ENCODE measurements at regions not wholly inside any gene's neighbourhood (a gene's known extent, or its start where the extent isn't known, plus 50 kb on each side); places are given as distances from the start of the nearest gene placed in this dataset.
"Not testable (repeated sequence)": the region's sequence is repeated elsewhere in the genome, so short reads cannot be mapped to it uniquely, and the experiment has no call there.

DNA sequence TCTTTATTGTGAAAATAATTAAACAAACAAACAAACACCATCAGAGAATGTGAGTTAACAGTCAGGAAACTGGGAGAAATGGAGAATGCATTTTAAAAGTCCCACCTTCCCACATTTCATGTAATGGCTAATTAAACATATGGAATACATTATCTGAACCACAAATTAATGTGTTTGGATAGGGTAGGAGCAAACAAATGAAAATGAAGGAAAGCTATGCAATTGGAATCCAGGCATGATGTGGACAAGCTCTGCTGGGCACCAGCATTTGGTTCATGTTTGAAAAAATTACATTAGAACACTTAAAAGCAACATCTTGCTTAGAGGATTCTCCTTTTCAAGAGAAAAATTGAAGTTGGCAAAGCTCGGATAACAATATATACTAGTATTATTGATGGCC, 628.1 kb downstream of the LMO4 start:
- DNase-seq (ENCODE audit: low read depth) = no peak

DNA sequence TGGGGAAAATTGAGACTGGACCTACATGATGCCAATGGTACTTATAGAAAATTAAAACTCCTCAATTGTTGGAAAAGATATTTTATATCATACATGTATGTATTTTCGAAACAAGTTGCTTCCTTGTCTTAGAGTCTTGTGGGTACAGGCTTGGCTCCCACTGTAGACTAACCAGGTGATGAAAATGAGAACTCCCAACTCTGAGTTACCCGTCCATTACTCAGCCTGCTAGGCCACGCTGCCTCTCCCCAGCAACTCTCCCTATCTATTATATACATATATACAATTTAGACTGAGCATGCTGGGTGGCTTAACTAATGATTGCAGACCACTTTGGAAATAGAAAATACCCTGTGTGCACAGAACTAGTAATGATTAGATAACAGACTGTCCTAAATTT, 628.7 kb downstream of the LMO4 start:
- DNase-seq (ENCODE audit: low read depth) = no peak

DNA sequence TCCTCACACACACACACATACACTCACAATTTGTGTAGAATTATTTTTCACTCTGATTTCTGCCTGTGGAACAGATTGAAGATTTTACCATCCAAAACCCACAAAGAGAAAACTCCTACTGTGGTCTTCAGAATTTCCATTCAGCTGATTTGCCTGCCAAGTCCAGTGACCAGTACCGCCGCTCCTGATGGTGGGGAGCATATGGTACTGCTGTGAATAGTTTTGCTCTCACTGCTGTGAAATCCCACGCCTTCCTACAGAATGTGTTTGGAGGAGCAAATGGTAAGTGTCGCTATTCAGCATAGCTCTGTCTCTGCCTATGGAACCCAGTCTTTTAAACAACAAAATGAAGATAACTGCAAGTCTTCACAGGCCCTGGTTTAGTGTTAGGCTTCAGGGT, 629.5 kb downstream of the LMO4 start:
- DNase-seq (ENCODE audit: low read depth) = no peak

DNA sequence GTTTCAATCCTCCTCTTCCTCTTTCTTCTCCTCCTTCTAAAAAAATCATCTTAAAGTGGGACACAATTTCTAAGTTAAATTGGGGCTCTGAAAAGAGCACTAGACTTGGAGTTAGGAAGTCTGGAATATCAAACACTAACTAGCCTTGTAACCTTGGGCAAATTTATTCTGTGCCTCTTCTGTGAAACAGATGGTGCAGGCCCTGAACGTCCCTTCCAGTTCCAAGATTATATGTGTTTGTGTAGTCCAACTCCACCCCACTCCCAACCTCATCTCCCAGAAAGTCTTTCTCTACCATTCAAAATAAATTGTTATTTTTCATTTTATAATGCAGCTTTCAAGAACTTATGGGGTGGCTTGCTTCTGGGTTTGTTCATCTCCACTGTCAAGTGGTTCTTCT, 630.0 kb downstream of the LMO4 start:
- no peak for DNase-seq (ENCODE audit: low read depth)

DNA sequence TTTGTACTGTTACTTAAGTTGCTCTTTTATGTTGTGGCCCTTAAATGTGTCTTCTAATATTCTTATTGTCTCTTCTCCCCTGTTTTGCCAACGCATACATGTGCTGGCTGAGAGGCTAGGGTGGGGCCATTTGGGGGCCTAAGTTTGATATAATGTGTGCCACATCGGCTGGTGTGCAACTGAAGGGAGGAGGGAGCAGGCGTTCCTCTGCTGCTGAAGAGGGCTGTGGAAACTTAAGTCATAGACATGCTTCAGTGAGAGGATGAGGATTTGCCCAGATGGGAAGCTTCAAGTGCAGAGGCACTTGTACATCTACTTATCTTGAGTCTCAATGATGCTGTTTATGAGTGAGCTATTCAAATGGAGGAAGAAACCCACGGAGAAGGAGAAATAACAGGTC, 630.6 kb downstream of the LMO4 start:
- no peak for DNase-seq (ENCODE audit: low read depth)

DNA sequence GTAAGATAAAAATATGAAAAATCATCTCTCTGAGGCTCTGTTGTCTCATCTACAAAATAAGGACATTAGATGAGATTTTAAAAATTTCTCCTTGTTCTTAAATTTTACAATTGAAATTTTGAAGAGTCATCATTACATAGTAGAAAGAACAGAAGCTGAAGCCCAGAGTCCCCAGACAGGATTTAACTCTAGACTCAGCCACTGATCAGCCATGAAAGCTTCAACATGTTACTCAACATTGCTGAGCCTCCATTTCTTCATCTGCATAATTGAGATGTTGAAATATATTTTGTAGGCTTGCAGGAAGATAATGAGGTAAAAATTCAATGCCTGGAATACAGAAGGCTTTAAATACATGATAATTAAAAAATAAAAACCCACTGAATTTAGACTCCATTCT, 633.3 kb downstream of the LMO4 start:
- DNase-seq (ENCODE audit: low read depth) = no peak

DNA sequence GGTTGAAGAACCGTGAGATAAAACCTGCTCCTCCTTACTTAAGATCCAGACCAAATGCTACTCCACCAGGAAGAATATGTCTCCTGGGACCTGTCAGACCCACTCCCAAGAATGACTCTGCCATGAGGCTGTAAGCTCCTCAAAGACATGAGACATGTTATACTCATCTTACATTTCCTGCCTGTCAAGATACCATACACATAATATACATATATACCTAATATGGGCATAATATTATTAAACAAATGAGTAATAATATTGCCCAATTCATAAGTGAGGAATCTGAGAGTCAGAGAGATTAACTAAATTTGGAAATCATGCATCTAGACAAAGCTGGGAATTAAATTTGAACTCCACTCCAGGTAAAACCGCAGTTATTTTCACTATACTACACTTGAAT, 634.9 kb downstream of the LMO4 start:
- DNase-seq (ENCODE audit: low read depth) = no peak

DNA sequence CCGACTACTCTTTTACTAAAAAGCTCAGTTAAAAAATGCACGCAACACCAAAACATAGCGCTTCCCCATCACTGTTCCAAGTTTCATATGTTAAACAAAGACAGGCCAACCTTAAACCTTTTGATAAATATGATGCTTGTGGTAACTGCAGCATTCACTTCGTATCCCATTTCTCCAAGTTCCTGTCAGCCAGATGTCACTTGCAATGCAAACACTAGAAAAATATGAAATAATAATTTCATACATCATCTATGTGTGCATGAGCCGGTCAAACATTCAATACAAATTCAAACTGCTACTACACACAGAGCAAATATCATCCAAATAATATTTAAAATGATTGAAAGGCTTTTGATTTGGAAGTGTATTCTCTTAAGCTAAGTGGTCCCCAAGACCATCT, 636.5 kb downstream of the LMO4 start:
- no peak for DNase-seq (ENCODE audit: low read depth)

DNA sequence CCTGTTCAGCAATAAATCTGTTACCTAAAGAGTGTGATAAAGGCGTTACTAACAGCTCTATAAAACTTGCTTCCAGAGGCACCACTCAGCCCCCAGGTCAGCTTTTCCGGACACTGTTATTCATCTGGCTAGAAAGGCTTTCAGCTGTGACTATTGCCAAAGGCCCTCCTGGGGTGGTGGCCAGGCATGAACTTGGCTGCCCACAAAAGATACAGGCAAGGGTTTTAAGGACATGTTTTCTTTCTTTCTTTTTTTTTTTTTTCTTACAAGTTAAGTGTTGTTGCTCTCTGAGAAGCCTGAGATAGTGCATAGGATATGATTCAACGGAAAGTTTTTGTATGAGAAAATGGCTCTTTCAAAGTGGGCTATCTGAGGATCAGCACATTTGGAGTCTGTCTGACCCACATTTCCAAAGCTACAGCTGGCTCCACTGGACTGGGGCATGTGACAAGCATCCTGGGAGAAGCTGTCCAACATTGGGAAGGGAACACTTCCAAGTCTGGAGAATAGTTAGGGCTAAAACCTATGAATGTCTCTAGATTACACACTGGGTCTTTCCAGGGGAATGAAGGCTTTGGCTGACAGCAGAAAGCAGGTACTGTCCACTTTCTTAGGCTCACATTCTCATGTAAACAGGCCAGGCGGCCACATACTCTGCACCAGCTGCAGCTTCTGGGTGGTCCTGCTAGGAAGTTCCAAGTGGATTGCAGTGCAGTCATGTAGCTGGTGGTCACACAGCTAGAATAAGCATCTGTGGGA, 639.7 kb downstream of the LMO4 start:
- no peak for DNase-seq (ENCODE audit: low read depth)

DNA sequence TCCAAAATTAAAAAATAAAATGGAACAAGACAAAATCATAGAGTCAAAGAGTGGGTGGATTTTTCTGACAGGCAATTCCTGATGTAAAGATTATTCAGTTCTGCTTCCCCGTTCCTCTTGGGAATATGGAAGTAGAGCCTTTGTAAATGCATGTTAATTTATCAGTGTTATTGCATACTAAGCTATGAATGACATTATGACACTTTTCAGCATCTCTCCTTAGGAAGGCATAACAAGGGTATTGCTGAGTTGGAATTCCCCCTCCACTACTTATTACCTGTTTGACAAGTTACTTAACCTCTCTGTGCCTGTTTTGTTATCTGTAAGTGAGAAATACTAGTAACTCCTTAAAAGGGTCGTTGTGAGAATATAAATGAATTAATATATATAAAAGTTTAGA, 640.4 kb downstream of the LMO4 start:
- DNase-seq (ENCODE audit: low read depth) = no peak

DNA sequence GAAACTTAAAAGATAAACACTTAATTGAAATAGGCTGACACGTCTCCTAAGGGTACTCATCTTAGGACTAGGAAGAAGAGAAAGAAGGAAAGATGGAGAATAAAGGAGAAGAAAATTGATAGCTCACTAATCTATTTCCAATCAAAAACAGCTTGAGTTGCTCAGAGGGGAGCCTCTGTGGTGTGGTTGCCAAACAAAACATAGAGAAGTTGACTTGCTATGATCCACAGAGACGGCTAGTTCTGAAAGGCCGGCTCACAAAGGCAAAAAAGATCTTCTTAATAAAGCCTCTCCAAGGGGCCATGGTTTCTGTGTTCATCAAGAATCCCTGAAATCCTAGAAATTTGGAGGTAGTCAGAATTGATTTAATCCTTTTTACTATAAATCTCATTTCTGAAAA, 644.1 kb downstream of the LMO4 start:
- no peak for DNase-seq (ENCODE audit: low read depth)

DNA sequence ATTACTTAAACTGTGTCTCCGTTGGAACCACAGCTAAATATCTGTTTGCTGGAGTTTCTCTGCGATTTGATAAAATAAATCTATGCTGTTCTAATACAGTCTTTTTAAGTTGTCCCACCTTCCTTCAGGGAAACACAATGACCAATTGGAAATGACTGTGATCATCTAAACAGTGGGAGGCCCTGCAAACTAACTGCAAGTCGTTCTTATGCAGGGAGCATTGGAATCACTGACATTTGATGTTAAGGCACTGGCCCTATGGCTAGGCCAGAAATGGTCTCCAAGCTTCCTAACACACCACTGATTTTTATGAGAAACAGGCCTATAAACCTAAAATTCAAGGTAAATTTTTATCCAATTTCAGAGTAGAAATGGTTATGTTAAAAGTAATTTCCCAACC, 645.2 kb downstream of the LMO4 start:
- DNase-seq (ENCODE audit: low read depth) = no peak

DNA sequence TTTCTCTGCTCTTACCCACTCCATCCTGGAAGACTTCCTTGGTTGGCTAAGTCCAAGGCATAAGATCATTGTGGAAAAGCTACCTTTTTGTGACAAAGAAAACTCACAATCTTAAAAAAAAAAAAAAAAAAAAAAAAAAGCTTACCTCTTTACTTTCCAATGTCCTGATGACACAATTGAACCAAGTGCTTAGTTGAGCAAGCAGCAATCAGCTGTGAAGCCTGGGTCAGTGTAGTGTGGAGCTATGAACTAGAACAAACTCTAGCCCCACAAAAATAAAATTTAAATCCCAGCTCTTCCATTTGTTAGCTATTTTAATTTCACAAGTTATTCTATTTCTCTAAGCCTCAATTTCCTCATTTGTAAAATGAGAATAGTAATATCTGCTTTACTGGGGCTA, 647.6 kb downstream of the LMO4 start:
- no peak for DNase-seq (ENCODE audit: low read depth)

DNA sequence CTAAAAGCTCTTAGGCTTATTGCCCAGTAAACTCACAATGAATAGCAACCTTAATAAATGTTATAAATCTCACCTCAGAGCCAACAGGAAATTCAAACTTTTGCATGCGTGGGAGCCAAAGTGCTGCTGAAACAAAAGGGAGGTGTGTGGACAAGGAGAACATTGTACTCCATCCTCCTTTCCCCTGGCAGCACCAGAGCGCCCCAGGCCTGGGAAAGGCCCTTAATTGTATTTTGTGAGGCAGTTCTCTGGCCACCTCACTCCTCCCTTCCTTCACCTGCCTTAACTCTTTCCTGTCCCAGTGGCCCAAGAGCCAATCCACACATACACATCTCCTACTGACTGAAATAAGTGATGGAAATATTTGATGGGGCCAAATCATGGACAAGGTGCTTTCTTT, 648.5 kb downstream of the LMO4 start:
- no peak for DNase-seq (ENCODE audit: low read depth)

DNA sequence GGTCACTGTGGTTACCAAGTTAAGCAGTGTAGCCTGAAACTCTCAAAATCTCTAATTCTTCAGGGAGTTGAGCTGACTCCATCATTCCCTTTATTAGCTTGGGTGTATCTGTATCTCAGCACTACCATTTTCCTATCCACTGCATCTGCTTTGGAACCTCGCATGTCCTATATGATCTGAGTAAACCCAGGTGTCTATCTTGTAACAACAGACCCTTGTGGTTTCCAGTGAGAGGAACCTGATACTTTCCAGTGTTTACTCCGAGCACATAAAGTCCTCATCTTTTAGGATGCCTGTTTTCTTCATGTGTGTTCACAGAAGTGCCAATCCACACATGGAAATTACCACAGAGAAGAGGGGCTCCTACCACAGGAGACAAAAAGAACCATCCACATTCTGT, 650.4 kb downstream of the LMO4 start:
- no peak for DNase-seq (ENCODE audit: low read depth)

DNA sequence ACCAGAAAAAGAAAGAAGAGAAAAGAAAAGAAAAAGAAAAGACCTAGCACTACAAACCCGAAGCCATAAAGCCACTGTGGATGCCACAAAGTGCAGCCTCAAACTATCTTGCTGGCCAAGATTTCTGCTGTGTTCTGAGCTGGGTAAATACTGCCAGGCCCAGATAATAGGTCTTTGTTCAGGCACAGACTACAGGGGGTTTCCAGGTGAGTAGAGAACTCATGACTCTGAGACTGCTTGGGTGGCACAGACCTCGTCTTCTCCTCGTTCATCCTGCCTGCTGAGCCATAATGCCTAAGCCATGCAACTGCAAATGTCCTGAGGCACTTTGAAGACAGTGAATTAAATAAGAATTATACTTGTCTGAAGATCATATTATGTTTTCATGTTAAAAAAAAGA, 651.8 kb downstream of the LMO4 start:
- DNase-seq (ENCODE audit: low read depth) = no peak

DNA sequence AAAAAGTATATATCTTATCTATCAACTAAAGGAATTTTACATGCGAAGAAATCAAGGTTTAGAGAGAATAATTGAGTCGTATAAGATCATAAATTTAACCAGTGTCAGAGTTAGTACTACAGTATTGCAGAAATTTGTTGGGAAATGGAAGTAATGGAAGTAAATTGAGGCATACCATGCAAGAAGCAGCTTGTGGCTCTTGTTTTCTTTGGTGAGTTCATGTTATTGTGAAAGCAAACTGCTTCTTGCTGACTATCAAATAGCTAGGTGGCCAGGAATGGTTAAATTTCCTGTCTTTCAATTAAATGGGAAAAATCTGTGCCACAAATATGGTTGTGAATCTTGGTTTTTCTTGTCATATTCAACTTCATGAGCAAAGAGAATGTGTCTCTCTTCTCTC, 652.7 kb downstream of the LMO4 start:
- no peak for DNase-seq (ENCODE audit: low read depth)

DNA sequence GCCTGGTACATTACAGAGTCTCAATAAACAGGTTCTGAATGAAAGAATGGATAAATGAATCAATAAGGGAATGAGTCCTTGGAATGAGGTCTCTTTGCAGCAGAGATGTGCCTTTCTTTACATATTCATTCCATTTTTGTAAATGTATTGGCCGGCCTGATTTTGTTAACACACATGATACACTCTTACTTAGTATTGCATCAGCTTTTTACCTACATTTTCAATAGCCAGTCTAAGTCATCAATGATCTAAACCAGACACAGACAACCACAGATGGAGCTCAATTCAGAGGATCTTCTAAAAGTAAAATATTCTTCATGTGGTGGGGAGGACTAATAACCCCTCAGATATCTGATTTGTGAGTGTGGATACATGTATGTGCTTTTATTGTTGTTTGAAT, 653.1 kb downstream of the LMO4 start:
- no peak for DNase-seq (ENCODE audit: low read depth)

DNA sequence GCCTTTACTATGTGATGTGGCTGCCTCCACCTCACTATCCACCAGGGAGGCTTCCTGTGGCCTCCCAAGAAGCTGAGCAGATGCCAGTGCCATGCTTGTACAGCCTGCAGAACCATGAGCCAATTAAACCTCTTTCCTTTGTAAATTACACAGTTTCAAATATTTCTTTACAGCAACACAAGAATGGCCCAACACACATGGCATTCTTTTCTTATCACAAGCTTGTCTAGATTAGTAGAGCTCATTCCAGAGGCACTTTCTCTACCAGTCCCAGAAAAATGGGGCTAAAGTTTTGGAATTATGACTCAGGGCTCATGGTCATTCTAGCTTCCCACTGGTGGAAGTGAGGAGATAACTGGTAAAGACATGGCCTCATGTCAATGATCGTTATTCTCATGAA, 655.2 kb downstream of the LMO4 start:
- DNase-seq (ENCODE audit: low read depth) = no peak

DNA sequence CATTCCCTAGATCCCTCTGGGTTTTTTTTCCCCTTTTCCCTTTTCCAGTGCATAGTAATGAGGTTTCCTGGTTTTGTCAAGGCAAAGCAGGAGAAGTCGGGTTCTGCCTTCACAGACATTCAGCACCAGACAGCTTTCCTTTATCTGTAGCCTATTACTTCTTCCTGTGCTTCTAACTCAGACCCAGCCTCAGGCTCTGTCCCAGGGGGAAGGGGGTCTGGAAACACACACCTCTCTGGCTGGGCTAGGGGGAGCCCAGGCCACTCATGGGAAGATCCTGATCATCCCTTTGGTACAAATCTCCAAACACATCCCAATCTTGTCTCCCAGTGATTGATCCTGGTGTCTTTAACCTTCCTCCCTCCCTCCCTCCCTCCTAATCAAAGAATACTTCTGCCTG, 656.4 kb downstream of the LMO4 start:
- DNase-seq (ENCODE audit: low read depth) = no peak

DNA sequence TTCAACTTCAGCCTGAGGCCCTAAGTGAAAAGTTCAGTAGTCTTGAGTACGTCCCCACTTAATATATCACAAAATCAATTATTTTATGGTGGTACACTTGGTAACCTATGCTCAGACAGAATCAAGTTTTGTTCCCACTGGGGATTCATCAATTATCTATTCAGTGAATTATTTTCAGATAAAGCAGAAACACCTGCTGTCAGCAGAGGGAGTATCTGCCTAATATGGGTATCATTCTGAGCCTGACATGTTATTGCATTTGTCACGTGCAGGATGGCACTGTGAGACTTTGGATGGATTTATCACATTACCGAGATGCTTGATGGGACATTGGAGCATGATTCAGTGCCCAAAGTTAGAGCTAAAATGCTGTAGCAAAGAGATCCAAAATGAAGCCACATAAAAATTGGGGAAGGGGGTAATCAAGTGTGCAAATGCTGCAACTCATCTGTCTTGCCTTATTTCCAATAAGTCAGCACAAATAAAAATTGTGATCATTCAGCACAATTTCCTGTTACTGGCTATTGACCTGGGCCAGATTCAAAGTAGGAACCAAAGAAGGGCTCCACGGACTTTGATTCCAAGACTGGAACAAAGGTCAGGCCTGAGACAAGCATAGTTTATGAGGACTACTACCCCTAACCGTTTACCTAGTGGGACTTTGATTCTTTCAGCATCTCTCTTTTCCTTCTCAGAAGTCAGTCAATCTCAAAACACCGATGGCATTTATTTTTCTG, 657.6 kb downstream of the LMO4 start:
- DNase-seq (ENCODE audit: low read depth) = no peak

DNA sequence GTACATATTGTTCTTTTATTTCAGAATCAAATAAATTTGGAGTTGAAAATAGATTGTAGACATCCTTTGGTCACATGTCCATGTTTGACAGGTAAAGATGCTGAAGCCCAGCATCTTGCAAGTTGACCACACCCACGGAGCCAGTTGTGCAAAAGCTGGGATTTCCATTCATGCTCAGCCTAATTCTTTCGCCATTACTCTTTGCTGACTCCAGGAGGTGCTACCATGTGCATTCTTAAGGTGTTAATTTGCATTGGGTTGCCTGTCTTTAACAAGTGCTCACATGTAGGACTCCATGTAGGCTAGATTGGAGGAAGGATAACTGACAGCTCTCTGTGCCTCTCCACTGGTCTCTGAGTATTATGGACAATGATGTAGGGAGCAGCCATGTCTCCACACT, 660.7 kb downstream of the LMO4 start:
- no peak for DNase-seq (ENCODE audit: low read depth)

DNA sequence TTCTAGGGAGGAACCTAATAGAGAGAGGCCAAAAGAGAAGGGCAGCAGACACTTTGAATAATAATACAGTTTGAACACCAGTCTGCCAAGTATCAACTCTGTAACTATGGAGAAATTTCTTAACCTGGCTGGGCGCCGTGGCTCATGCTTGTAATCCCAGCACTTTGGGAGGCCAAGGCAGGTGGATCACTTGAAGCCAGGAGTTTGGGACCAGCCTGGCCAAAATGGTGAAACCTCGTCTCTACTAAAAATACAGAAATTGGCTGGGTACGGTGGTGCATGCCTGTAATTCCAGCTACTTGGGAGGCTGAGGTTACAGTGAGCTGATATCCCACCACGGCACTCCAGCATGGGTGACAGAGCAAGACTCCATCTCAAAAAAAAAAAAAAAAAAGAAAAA, 663.9 kb downstream of the LMO4 start:
- not testable (repeated sequence) for DNase-seq (ENCODE audit: low read depth)

DNA sequence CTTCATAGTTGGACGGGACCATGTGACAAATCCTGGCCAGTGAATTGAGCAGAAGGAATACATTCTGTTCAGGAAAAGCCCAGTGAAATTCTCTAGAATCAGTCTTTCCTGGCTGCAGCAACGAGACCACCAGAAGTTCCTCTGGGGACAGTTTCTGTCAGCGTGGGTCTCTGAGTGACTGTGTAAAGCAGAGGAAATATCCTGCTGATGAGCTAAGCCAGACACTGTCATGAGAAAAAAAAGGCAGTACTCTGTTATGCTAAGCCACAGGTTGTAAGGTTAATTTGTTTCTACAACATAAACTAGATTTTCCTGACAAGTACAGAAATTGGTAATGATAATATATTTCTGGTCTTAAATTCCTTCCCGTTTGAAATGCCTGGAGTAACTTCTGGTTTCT, 664.4 kb downstream of the LMO4 start:
- DNase-seq (ENCODE audit: low read depth) = no peak

Data from activated T-helper 9 cell treated with anti-CD3 and anti-CD28 coated beads, Interleukin-2, amount 50 U/mL, for 16 hours (primary cell).